CD14-positive monocyte (primary cell): ENCODE measurements at regions not wholly inside any gene's neighbourhood (a gene's known extent, or its start where the extent isn't known, plus 50 kb on each side); places are given as distances from the start of the nearest gene placed in this dataset.

Experiments
- DNase-seq, 3 donors: peaks; one replicate each; pipeline ENCODE4 v3.0.0-alpha.2; 2011 to 2022
- H2AFZ ChIP-seq: 2 replicates; pipeline ENCODE4 v1.6.0; 2012; ENCODE audit warnings: mild to moderate bottlenecking, low read depth, low read length, inconsistent platforms; ENCODE audit not compliant: insufficient read depth, poor library complexity, severe bottlenecking
- H3K27ac ChIP-seq, 2 donors: 1 replicate in 1 of 2; 2 replicates in 1 of 2; pipeline ENCODE4 v1.5.1; 2012 to 2013; ENCODE audit warnings: low read length in 2 of 2, control low read depth in 1 of 2, inconsistent platforms in 1 of 2, low read depth in 1 of 2, mild to moderate bottlenecking in 1 of 2
- H3K27me3 ChIP-seq, 2 donors: one replicate each; pipeline versions ENCODE4 v1.6.0 to v1.6.1; 2011 to 2013; ENCODE audit warnings: low read length in 2 of 2; ENCODE audit not compliant: control insufficient read depth in 2 of 2, insufficient read depth in 2 of 2
- H3K36me3 ChIP-seq, 2 donors: replicated peaks in 1 of 2; 1 replicate in 1 of 2; 2 replicates in 1 of 2; pipeline versions ENCODE4 v1.5.1 to v1.6.1; 2012 to 2013; ENCODE audit warnings: low read length in 2 of 2, control low read depth in 1 of 2, inconsistent platforms in 1 of 2, mild to moderate bottlenecking in 1 of 2; ENCODE audit not compliant: insufficient read depth in 2 of 2, control insufficient read depth in 1 of 2
- H3K4me1 ChIP-seq, 2 donors: 1 replicate in 1 of 2; 2 replicates in 1 of 2; pipeline versions ENCODE4 v1.5.1 to v1.6.1; 2012 to 2013; ENCODE audit warnings: low read length in 2 of 2, control low read depth in 1 of 2, inconsistent platforms in 1 of 2, mild to moderate bottlenecking in 1 of 2, moderate library complexity in 1 of 2; ENCODE audit not compliant: insufficient read depth in 2 of 2, control insufficient read depth in 1 of 2
- H3K4me2 ChIP-seq: replicated peaks from 2 replicates; pipeline ENCODE3; 2012; ENCODE audit warnings: low read length, moderate library complexity, mild to moderate bottlenecking; ENCODE audit not compliant: poor library complexity, severe bottlenecking; ENCODE audit errors: extremely low read depth
- H3K4me3 ChIP-seq, 3 experiments: fragments of 200-600 bp in 1 of 3; sonication (generic) in 1 of 3; replicated peaks in 1 of 3; 1 replicate in 2 of 3; 2 replicates in 1 of 3; pipeline ENCODE4 v1.5.1; 2011 to 2013; ENCODE audit warnings: low read length in 3 of 3, mild to moderate bottlenecking in 3 of 3, control low read depth in 2 of 3, low read depth in 2 of 3, inconsistent platforms in 1 of 3, moderate library complexity in 1 of 3
- H3K79me2 ChIP-seq: 2 replicates; pipeline ENCODE4 v1.6.0; 2012; ENCODE audit warnings: mild to moderate bottlenecking, control low read depth, inconsistent platforms, low read length, moderate library complexity; ENCODE audit not compliant: insufficient read depth
- H3K9ac ChIP-seq: 2 replicates; pipeline ENCODE4 v1.6.0; 2017; ENCODE audit warnings: low read length, mild to moderate bottlenecking; ENCODE audit not compliant: insufficient read depth, poor library complexity, severe bottlenecking
- H3K9me3 ChIP-seq, 2 donors: replicated peaks in 1 of 2; 1 replicate in 1 of 2; 2 replicates in 1 of 2; pipeline versions ENCODE4 v1.5.1 to v1.6.1; 2012 to 2013; ENCODE audit warnings: low read length in 2 of 2, control low read depth in 1 of 2; ENCODE audit not compliant: control insufficient read depth in 1 of 2, insufficient read depth in 1 of 2
- H4K20me1 ChIP-seq: 2 replicates; pipeline ENCODE4 v1.6.0; 2012; ENCODE audit warnings: mild to moderate bottlenecking, low read length, control low read depth, moderate library complexity; ENCODE audit not compliant: insufficient read depth
- H3K27ac Mint-ChIP-seq, 7 donors: one replicate each; pipeline ENCODE4 v1.8.0; 2020; ENCODE audit warnings: mild to moderate bottlenecking in 7 of 7, mixed read lengths in 7 of 7, moderate library complexity in 6 of 7, inconsistent platforms in 2 of 7
- H3K27me3 Mint-ChIP-seq, 3 donors: one replicate each; pipeline ENCODE4 v1.8.0; 2021 to 2022; ENCODE audit warnings: low read depth in 3 of 3, mild to moderate bottlenecking in 3 of 3, mixed read lengths in 3 of 3, moderate library complexity in 3 of 3, inconsistent platforms in 1 of 3
- H3K36me3 Mint-ChIP-seq, 2 donors: one replicate each; pipeline ENCODE4 v1.8.0; 2020; ENCODE audit warnings: mixed read lengths in 2 of 2, inconsistent platforms in 1 of 2, mild to moderate bottlenecking in 1 of 2
- H3K4me1 Mint-ChIP-seq: one replicate; pipeline ENCODE4 v1.8.0; 2020; ENCODE audit warnings: mild to moderate bottlenecking, mixed read lengths
- H3K4me3 Mint-ChIP-seq, 2 donors: one replicate each; pipeline ENCODE4 v1.8.0; 2020; ENCODE audit warnings: mild to moderate bottlenecking in 2 of 2, mixed read lengths in 2 of 2, moderate library complexity in 1 of 2
- H3K9me3 Mint-ChIP-seq, 7 donors: one replicate each; pipeline ENCODE4 v1.8.0; 2020 to 2022; ENCODE audit warnings: mixed read lengths in 7 of 7, mild to moderate bottlenecking in 6 of 7, moderate library complexity in 6 of 7, inconsistent platforms in 2 of 7
- CTCF ChIP-seq: fragments of 200-600 bp; IDR thresholded peaks from one replicate; pipeline ENCODE4 v1.8.0; 2022; ENCODE audit warnings: antibody characterized with exemption, mild to moderate bottlenecking
- WGBS: methylation state at CpG from one replicate; pipeline ENCODE4 v1.1.5; 2013; ENCODE audit warnings: missing lambda C conversion rate; ENCODE audit not compliant: insufficient coverage; 5-methylcytosine and 5-hydroxymethylcytosine counted together
- intact Hi-C, 2 donors: fragments of 100-400 bp; cut with micrococcal nuclease; formaldehyde crosslinking; loops; one replicate each; pipeline versions ENCODE4 v1.15.0 to v1.15.1; 2023

GRCh38 chr17:51421525-51421924, 161.2 kb downstream of the UTP18 start:
- no peak overlapping the region for H3K4me3 Mint-ChIP-seq
- Histone ChIP-seq H3K4me2 (no peak overlapping the region), H3K27ac (no peak overlapping the region), H3K36me3 (no peaks in the 10 kb centered on the region), H3K4me3 (no peak overlapping the region), H3K9ac (no peak overlapping the region), H3K4me1 (no peaks in the 10 kb centered on the region), H3K79me2 (no peaks in the 10 kb centered on the region), H3K9me3 (no peaks in the 10 kb centered on the region), H4K20me1 (no peaks in the 10 kb centered on the region), H3K27me3 (no peaks in the 10 kb centered on the region), H2AFZ (no peak overlapping the region)
- H3K9me3 Mint-ChIP-seq = peaks cover 0 to 2% (median 0%) of the 10 kb centered on the region in 7 donors
- H3K36me3 Mint-ChIP-seq = no peaks in the 10 kb centered on the region
- no peaks in the 10 kb centered on the region for H3K4me1 Mint-ChIP-seq
- H3K27me3 Mint-ChIP-seq = peaks cover 0 to 9% (median 4%) of the 10 kb centered on the region in 3 donors
- H3K27ac Mint-ChIP-seq = no peak overlapping the region
- intact Hi-C loops = no loop called here
- WGBS = 88% methylated on average over 2 of the region's 3 CpGs
- TF ChIP-seq CTCF = no peak
- no peak for DNase-seq

GRCh38 chr17:51422634-51423033, 162.3 kb downstream of the UTP18 start:
- Histone ChIP-seq H2AFZ (no peak overlapping the region), H3K4me2 (no peak overlapping the region), H3K9me3 (no peaks in the 10 kb centered on the region), H3K36me3 (no peaks in the 10 kb centered on the region), H3K79me2 (no peaks in the 10 kb centered on the region), H3K27me3 (no peaks in the 10 kb centered on the region), H3K9ac (no peak overlapping the region), H3K27ac (no peak overlapping the region), H3K4me3 (no peak overlapping the region), H3K4me1 (no peaks in the 10 kb centered on the region), H4K20me1 (no peaks in the 10 kb centered on the region)
- Mint-ChIP-seq H3K4me3 (no peak overlapping the region), H3K36me3 (no peaks in the 10 kb centered on the region), H3K27me3 (peaks cover 0 to 9% (median 3%) of the 10 kb centered on the region in 3 donors), H3K27ac (no peak overlapping the region), H3K4me1 (no peaks in the 10 kb centered on the region), H3K9me3 (peaks cover 0 to 2% (median 0%) of the 10 kb centered on the region in 7 donors)
- no peak for TF ChIP-seq CTCF
- DNase-seq = no peak
- intact Hi-C loops = no loop called here
- 89% methylated on average over 2 of the region's 3 CpGs for WGBS
